PC-3 (cell line): ENCODE measurements at regions not wholly inside any gene's neighbourhood (a gene's known extent, or its start where the extent isn't known, plus 50 kb on each side); places are given as distances from the start of the nearest gene placed in this dataset.

Experiments
- ATAC-seq: fragments of 200-7000 bp; cut with Tn5 transposase; 2 replicates; pipeline ENCODE4 v1.9.1; 2020; ENCODE audit warnings: mild to moderate bottlenecking, moderate library complexity
- BruUV-seq: library from RNA; stranded (reverse); fragments of 400-500 nt; replicated peaks from 2 replicates; lab custom pipeline; 2021; lab: Mats Ljungman, UMichigan
- CTCF ChIA-PET: fragments of 300-600 bp; sonication (Branson Sonifier 250); formaldehyde crosslinking; loops from one replicate; lab custom pipeline; 2022; ENCODE audit warnings: antibody characterized with exemption; lab: Charles Lee
- POLR2A ChIA-PET: fragments of 300-600 bp; sonication (Branson Sonifier 250); formaldehyde crosslinking; loops from one replicate; lab custom pipeline; 2022; ENCODE audit warnings: antibody characterized with exemption; ENCODE audit not compliant: unreplicated experiment; lab: Charles Lee
- DNase-seq: peaks from one replicate; pipeline ENCODE4 v3.0.0-alpha.2; 2015
- H2AFZ ChIP-seq: fragments of 300-600 bp; sonication (generic); 2 replicates; pipeline ENCODE4 v1.6.0; 2016; ENCODE audit warnings: antibody characterized with exemption, low read length
- H3F3A ChIP-seq: fragments of 300-600 bp; sonication (generic); one replicate; pipeline ENCODE4 v1.6.0; 2017; ENCODE audit warnings: antibody characterized with exemption, low read length, control low read depth, mild to moderate bottlenecking; ENCODE audit not compliant: unreplicated experiment
- H3K27ac ChIP-seq: fragments of 300-600 bp; sonication (generic); 2 replicates; pipeline ENCODE4 v1.5.1; 2016; ENCODE audit warnings: mild to moderate bottlenecking, low read length
- H3K27me3 ChIP-seq: fragments of 300-600 bp; sonication (generic); 2 replicates; pipeline ENCODE4 v1.6.1; 2016; ENCODE audit warnings: low read length, mixed read lengths
- H3K36me3 ChIP-seq: fragments of 300-600 bp; sonication (generic); 2 replicates; pipeline ENCODE4 v1.6.1; 2016; ENCODE audit warnings: low read depth, mixed run types, low read length, mixed read lengths
- H3K4me1 ChIP-seq: fragments of 300-600 bp; sonication (generic); 2 replicates; pipeline ENCODE4 v1.5.1; 2016; ENCODE audit warnings: low read length; ENCODE audit not compliant: insufficient read depth
- H3K4me2 ChIP-seq: fragments of 300-600 bp; sonication (generic); 2 replicates; pipeline ENCODE4 v1.6.0; 2016; ENCODE audit warnings: low read length
- H3K4me3 ChIP-seq: fragments of 300-600 bp; sonication (generic); 2 replicates; pipeline ENCODE4 v1.5.1; 2016; ENCODE audit warnings: mild to moderate bottlenecking, low read length, mixed read lengths
- H3K79me2 ChIP-seq: fragments of 300-600 bp; sonication (generic); 2 replicates; pipeline ENCODE4 v1.6.1; 2017; ENCODE audit warnings: low read length, mixed read lengths
- H3K9ac ChIP-seq: fragments of 300-600 bp; sonication (generic); 2 replicates; pipeline ENCODE4 v1.6.0; 2016; ENCODE audit warnings: mild to moderate bottlenecking, low read length
- H3K9me2 ChIP-seq: fragments of 300-600 bp; sonication (generic); replicated peaks from 2 replicates; pipeline ENCODE4 v1.6.1; 2016; ENCODE audit warnings: mixed run types, low read length, mixed read lengths
- H3K9me3 ChIP-seq: fragments of 300-600 bp; sonication (generic); 2 replicates; pipeline ENCODE4 v1.6.1; 2016; ENCODE audit warnings: low read length, mixed read lengths
- H4K20me1 ChIP-seq: fragments of 300-600 bp; sonication (generic); 2 replicates; pipeline ENCODE4 v1.6.1; 2016; ENCODE audit warnings: low read length, mixed read lengths
- CTCF ChIP-seq: fragments of 300-600 bp; sonication (generic); conservative IDR thresholded peaks from 2 replicates; pipeline ENCODE4 v1.5.1; 2017; ENCODE audit warnings: antibody characterized with exemption, low read depth, mild to moderate bottlenecking, low read length
- EZH2 ChIP-seq: fragments of 300-600 bp; sonication (generic); IDR thresholded peaks from one replicate; pipeline ENCODE4 v1.6.1; 2017; ENCODE audit warnings: antibody characterized with exemption, mild to moderate bottlenecking, low read length; ENCODE audit not compliant: unreplicated experiment
- EZH2phosphoT487 ChIP-seq: fragments of 300-600 bp; sonication (generic); IDR thresholded peaks from 2 replicates; pipeline ENCODE4 v1.6.1; 2018; ENCODE audit warnings: mild to moderate bottlenecking, antibody characterized with exemption, low read length, borderline replicate concordance
- intact Hi-C: fragments of 100-400 bp; cut with micrococcal nuclease; formaldehyde crosslinking; loops from 2 replicates; pipeline ENCODE4 v1.9.0; 2023

- Histone ChIP-seq H4K20me1 (no peaks in the 10 kb centered on the region), H3K9me2 (no peaks in the 10 kb centered on the region), H3F3A (no peaks in the 10 kb centered on the region), H3K27ac (no peak overlapping the region), H2AFZ (no peak overlapping the region), H3K36me3 (no peaks in the 10 kb centered on the region), H3K9ac (no peak overlapping the region), H3K4me1 (no peaks in the 10 kb centered on the region), H3K9me3 (no peaks in the 10 kb centered on the region), H3K27me3 (no peaks in the 10 kb centered on the region), H3K4me2 (no peak overlapping the region), H3K4me3 (no peak overlapping the region), H3K79me2 (no peaks in the 10 kb centered on the region)
- BruUV-seq, result no TSS peak
- intact Hi-C loops, result no loop called here
- ChIA-PET CTCF (no interaction called here), POLR2A (no interaction called here)
- ATAC-seq, result no peak
- no peak for TF ChIP-seq EZH2phosphoT487
- TF ChIP-seq EZH2, result no peak
- no peak for TF ChIP-seq CTCF
- DNase-seq, result no peak
These were observed 291.9 kb downstream of the DMAC1 start for GRCh38 chr9:7507566-7508270.

DNA sequence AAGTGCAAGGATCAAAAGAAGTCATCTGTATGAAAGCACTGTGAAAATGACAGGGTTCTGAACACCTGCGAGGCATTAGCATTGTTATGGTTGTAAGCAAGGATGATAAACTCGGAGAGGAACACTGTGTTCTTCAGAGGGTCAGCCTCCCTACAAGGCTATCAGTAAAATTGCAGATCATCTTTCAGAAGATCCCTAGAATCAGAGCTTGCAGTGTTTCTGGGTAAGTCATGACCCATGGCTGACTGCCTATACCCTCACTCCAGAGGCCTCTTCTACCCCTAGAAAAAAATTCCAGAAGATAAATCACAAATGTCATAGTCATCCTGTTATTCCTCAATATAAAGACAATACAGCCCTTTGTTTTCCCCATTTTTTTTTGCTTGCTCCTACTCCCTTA, 292.6 kb downstream of the DMAC1 start:
- TF ChIP-seq EZH2 (no peak), EZH2phosphoT487 (no peak), CTCF (no peak)
- Histone ChIP-seq H3K79me2 (no peaks in the 10 kb centered on the region), H3K4me3 (no peak overlapping the region), H2AFZ (no peak overlapping the region), H4K20me1 (no peaks in the 10 kb centered on the region), H3F3A (no peaks in the 10 kb centered on the region), H3K9ac (no peak overlapping the region), H3K9me2 (no peaks in the 10 kb centered on the region), H3K27ac (no peak overlapping the region), H3K9me3 (no peaks in the 10 kb centered on the region), H3K27me3 (no peaks in the 10 kb centered on the region), H3K4me1 (no peaks in the 10 kb centered on the region), H3K4me2 (no peak overlapping the region), H3K36me3 (no peaks in the 10 kb centered on the region)
- ATAC-seq, result no peak
- no peak for DNase-seq
- BruUV-seq, result no TSS peak
- ChIA-PET CTCF (no interaction called here), POLR2A (no interaction called here)
- intact Hi-C loops, result no loop called here

GRCh38 chr9:7500521-7500920, 299.1 kb downstream of the DMAC1 start:
- DNase-seq (no peak), ATAC-seq (no peak)
- H2AFZ ChIP-seq, result no peak overlapping the region
- H4K20me1 ChIP-seq, result no peaks in the 10 kb centered on the region
- H3K4me2 ChIP-seq, result no peak overlapping the region
- H3K27me3 ChIP-seq, result no peaks in the 10 kb centered on the region
- no peaks in the 10 kb centered on the region for H3F3A ChIP-seq
- no peaks in the 10 kb centered on the region for H3K9me3 ChIP-seq
- ChIA-PET CTCF (no interaction called here), POLR2A (no interaction called here)
- H3K36me3 ChIP-seq, result no peaks in the 10 kb centered on the region
- no peaks in the 10 kb centered on the region for H3K79me2 ChIP-seq
- no peak overlapping the region for H3K9ac ChIP-seq
- BruUV-seq, result no TSS peak
- no peak overlapping the region for H3K27ac ChIP-seq
- TF ChIP-seq EZH2, result no peak
- TF ChIP-seq EZH2phosphoT487, result no peak
- TF ChIP-seq CTCF, result no peak
- H3K4me1 ChIP-seq, result no peaks in the 10 kb centered on the region
- no peak overlapping the region for H3K4me3 ChIP-seq
- H3K9me2 ChIP-seq, result no peaks in the 10 kb centered on the region
- intact Hi-C loops, result no loop called here
